HS-5 (cell line): ENCODE measurements at regions not wholly inside any gene's neighbourhood (a gene's known extent, or its start where the extent isn't known, plus 50 kb on each side); places are given as distances from the start of the nearest gene placed in this dataset.
"Not testable (repeated sequence)": the region's sequence is repeated elsewhere in the genome, so short reads cannot be mapped to it uniquely, and the experiment has no call there.

ENCODE experiments used
- DNase-seq: peaks from one replicate; pipeline ENCODE4 v3.0.0-alpha.2; 2012; ENCODE audit warnings: low read depth

DNA sequence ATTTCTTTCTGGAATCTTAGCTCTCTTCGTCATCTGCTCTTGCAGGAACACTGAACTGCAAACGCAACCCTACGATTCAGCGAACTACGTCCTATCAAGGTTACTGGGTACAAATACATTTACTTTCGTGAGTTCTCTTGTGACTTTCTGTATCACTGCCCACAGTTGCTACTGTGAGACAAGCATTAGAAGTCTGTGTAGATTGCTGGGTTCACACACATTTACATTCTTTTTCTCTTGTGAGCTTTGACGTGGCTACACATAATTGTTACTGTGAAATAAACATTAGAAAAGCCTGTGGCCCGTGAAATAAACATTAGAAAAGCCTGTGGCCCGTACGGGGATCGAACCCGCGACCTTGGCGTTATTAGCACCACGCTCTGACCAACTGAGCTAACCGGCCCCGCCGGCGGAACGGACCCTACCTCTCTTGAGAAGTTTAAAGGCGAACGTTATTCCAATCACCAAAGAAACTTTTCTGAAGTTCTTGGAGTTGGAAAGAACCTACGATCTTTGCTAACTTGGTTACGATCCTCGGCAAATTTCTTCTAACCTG lies 61.2 kb upstream of the ZNF322 start:
- DNase-seq, result not testable (repeated sequence)

GRCh38 chr6:26730019-26730766 lies 70.6 kb upstream of the ZNF322 start:
- not testable (repeated sequence) for DNase-seq

DNA sequence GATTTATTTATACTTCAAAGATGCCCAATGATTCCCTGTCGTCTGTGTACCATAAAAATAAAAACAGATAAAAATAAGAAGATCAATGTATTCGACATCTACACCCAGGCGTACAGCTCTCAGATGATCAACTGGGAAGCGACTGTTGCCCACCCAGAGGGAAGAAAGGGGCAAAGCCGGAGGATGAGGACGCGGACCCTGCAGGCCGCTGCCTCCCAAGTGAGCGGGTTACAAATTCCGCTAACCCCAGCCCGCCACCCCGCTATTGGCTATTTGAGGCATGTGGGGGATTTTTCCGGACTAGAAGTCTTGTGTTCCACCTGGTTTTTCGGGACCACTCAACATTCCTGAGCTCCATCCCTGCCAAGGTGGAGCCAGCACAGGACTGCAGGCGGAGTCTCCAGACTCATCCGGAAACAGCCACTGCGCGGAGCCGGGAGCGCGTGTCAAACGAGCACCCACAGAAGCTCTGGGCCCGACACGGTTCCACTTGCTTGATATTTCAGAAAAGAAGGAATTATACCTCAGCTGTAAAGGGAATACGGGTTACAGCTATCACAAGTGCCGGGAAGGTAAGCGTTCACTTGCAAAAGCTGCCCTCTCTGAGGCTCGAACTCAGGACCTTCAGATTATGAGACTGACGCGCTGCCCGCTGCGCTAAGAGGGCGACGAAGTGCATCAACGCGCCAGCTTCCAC lies 75.4 kb upstream of the ZNF322 start:
- not testable (repeated sequence) for DNase-seq

- DNase-seq, result no peak
These were observed 80.3 kb upstream of the ZNF322 start for GRCh38 chr6:26739811-26740210.

DNA sequence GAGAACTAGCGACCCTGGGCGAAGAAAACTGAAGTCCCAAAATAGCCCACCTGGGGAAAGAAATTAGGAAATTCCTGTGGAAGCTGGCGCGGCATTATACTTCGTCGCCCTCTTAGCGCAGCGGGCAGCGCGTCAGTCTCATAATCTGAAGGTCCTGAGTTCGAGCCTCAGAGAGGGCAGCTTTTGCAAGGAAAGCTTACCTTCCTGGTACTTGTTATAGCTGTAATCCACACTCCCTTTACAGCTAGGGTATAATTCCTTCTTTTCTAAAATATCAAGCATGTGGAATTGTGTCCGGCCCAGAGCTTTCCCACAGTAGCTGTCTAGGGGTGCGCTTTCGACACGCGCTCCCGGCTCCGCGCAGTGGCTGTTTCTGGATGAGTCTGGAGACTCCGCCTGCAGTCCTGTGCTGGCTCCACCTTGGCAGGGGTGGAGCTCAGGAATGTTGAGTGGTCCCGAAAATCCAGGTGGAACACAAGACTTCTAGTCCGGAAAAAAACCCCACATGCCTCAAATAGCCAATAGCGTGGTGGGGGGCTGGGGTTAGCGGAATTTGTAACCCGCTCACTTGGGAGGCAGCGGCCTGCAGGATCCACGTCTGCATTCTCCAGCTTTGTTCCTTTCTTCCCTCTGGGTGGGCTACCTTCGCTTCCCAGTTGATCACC lies 83.7 kb upstream of the ZNF322 start:
- peak; percentile 58 for DNase-seq

- no peak for DNase-seq
These were observed 84.6 kb upstream of the ZNF322 start for GRCh38 chr6:26743941-26744699.

DNA sequence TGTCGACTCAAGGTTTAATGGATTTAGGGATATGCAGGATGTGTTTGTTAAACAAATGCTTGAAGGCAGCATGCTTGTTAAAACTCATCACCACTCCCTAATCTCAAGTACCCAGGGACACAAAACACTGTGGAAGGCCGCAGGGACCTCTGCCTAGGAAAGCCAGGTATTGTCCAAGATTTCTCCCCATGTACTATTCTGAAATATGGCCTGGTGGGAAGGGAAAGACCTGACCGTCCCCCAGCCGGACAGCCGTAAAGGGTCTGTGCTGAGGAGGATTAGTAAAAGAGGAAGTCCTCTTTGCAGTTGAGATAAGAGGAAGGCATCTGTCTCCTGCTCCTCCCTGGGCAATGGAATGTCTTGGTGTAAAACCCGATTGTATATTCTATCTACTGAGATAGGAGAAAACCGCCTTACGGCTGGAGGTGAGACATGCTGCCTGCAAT lies 85.3 kb upstream of the ZNF322 start:
- not testable (repeated sequence) for DNase-seq

GRCh38 chr6:26745964-26746363 lies 86.4 kb upstream of the ZNF322 start:
- DNase-seq, result not testable (repeated sequence)

GRCh38 chr6:26749126-26749758 lies 89.7 kb upstream of the ZNF322 start:
- DNase-seq, result not testable (repeated sequence)

- DNase-seq, result not testable (repeated sequence)
These were observed 90.2 kb upstream of the ZNF322 start for GRCh38 chr6:26749759-26750126.

DNA sequence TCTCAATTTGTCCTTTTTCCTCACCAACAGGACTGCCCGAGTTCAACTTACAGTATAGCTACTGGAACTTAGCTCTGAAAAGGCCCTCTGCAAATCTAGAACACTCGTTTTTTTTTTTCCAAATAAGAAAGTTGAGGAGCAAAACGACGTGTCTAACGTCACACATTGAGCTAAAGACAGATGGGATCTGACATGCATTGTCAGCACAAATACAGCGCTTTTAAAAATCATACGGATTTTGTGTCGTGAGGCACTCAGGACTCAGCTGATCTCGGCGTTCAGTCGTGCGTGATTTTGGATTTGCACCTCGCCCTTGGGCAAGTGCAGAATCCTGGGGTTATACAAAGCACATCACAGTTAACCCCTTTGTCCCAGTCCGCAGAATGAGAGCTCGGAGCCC lies 94.7 kb upstream of the ZNF322 start:
- DNase-seq, result no peak

GRCh38 chr6:26754801-26755200 lies 95.3 kb upstream of the ZNF322 start:
- DNase-seq, result not testable (repeated sequence)

DNA sequence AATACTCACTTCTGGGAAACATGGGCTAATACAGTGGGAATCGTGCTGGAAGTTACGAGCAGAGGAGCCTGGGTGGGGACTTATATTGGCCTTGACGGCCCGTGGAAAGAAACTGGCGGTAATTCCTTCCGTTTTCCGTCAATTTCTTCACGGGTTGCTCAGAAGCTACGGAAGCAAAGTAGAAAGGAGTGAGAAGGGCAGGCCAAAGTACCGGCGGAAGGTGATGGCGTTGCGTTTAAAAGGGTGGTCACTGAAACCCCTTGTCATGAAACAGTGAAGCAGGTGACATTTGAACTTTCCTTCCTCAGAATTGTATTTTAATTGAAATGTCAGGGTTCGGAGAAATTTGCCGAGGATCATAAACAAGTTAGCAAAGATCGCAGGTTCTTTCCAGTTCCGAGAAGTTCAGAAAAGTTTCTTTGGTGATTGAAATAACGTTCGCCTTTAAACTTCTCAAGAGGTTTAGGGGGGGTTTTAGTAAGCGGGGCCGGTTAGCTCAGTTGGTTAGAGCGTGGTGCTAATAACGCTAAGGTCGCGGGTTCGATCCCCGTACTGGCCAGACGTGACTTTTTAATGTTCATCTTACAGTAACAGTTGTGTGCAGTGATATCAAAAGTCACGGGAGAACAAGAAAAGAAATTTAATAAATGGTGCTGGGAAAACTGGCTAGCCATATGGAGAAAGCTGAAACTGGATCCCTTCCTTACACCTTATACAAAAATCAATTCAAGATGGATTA lies 96.7 kb upstream of the ZNF322 start:
- not testable (repeated sequence) for DNase-seq

DNA sequence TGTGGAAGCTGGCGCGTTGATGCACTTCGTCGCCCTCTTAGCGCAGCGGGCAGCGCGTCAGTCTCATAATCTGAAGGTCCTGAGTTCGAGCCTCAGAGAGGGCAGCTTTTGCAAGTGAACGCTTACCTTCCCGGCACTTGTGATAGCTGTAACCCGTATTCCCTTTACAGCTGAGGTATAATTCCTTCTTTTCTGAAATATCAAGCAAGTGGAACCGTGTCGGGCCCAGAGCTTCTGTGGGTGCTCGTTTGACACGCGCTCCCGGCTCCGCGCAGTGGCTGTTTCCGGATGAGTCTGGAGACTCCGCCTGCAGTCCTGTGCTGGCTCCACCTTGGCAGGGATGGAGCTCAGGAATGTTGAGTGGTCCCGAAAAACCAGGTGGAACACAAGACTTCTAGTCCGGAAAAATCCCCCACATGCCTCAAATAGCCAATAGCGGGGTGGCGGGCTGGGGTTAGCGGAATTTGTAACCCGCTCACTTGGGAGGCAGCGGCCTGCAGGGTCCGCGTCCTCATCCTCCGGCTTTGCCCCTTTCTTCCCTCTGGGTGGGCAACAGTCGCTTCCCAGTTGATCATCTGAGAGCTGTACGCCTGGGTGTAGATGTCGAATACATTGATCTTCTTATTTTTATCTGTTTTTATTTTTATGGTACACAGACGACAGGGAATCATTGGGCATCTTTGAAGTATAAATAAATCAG lies 106.8 kb upstream of the ZNF322 start:
- not testable (repeated sequence) for DNase-seq

DNA sequence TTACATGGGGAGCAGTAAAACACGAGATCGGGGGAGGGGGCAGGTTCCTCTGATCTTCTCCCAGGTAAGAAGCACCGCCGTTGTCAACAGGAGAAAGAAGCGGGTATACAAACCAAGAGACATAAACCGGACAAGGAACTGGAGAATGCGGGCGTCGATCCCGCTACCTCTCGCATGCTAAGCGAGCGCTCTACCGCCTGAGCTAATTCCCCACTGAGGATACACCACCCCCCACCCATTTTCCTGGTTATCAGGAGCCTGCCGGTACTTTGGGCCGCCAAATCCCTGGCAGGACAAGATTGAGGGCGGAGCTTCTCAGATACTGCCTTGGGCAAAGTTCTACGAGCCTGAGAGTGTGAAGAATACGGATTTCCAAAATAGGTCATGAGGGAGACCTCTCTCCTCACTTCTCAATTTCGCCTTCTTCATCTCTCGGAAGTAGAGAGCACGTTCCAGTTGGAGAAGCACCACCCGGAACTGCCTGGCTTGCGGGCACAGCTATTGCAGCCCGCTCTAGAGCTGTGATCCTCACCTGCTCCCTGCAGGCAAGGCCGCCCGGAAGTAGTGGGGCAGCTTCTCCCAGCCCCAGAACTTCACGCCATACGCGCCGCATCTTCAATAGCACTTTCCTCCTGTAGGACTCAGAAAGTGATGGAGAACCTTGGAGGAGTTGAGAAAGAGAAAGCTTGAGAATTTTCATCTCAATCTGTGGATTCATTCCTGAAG lies 111.6 kb upstream of the ZNF322 start:
- DNase-seq, result not testable (repeated sequence)

GRCh38 chr6:26773414-26773813 lies 113.9 kb upstream of the ZNF322 start:
- not testable (repeated sequence) for DNase-seq

- not testable (repeated sequence) for DNase-seq
These were observed 121.0 kb upstream of the ZNF322 start for GRCh38 chr6:26780563-26780962.

DNA sequence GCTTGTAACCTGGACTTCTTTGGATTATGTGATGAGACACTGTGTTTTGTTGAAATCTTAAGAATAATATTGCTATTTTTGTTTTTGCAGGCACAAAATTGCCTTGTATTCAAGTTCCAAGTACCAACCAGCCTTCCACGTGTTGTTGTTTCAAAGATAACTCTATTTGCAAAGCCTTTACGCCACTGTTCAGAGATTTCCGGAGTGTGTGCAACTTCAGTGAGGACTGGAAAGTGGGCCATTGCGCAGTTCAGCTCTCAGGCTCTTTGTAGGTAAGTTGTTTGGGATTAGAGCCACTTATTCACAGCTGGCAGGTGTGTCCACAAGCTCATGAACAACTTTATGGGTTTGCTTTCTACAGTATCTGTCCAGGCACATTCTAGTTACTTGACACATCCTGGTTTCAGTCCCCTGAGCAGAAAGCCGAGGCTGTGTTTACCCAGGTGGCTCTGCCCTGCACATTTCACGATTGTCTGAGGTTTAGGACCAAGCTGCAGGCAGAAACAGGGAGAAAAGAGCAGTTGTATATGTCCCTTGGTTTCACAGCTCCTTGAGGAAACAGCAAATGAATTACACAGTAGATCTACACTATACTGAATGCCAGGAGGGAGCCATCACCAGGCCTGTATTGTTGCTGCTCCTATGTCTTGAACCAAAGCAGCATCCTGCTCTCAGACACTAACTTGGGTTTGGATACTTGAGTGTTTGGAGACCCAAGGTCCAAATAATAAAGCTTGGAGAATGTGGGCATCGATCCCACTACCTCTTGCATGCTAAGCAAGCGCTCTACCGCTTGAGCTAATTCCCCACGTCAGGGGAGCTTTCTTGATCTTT lies 136.1 kb upstream of the ZNF322 start:
- DNase-seq, result not testable (repeated sequence)
